Raji (cell line): ENCODE measurements at regions not wholly inside any gene's neighbourhood (a gene's known extent, or its start where the extent isn't known, plus 50 kb on each side); places are given as distances from the start of the nearest gene placed in this dataset.

Source experiments
- POLR2A ChIP-seq: IDR thresholded peaks from 2 replicates; pipeline ENCODE4 v1.6.1; 2011; ENCODE audit warnings: low read depth, low read length, control low read depth; ENCODE audit not compliant: insufficient read depth

DNA sequence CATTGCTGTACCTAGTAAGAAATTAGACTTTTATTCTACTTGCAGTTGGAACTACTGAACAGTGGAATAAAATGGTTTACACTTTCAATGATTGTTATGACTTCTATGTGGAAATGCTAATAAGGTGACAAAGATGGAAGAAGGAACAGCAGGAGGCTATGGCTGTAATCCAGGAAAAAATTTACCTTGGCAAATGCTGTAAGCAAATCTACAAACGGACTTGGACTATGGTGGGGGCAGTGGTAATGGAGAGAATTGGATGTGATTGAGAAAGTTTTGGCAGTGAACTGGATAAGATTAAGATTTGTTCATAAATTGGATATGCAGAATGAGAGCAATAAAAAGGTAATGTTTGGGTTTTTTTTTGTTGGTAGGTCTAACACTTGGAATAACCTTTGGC, 111.0 kb upstream of the ERBB4 start:
- TF ChIP-seq POLR2A: no peak

DNA sequence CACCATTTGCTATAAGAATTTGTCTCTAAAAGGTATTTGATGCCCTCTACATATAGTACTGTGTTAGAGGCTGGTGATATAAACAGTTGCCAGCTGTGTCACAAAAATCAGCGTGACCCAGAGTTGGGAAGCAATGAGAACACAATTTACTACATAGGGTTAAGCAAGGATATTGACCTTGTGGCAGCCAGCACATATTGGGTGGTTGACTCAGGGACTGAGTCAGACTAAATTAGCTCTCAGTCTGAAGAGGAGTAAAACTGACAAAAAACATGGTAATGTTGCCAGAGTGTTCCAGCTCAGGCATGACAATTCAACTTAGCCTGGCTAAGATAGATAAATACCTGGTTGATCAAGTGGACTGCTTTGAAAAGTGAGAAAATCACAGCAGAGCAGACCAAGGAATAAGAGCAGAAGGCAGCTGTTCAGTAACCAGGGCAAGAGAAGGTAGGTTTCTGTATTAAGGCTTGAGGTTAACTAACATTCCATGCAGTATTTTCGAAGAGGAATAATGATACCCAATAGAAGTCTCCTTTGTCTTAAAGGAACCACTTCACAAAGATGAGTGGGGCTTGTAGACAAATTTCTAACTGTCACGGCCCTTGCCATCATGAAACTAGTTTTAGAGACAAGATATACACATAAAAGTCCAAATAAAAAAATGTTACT, 108.2 kb upstream of the ERBB4 start:
- no peak for TF ChIP-seq POLR2A

DNA sequence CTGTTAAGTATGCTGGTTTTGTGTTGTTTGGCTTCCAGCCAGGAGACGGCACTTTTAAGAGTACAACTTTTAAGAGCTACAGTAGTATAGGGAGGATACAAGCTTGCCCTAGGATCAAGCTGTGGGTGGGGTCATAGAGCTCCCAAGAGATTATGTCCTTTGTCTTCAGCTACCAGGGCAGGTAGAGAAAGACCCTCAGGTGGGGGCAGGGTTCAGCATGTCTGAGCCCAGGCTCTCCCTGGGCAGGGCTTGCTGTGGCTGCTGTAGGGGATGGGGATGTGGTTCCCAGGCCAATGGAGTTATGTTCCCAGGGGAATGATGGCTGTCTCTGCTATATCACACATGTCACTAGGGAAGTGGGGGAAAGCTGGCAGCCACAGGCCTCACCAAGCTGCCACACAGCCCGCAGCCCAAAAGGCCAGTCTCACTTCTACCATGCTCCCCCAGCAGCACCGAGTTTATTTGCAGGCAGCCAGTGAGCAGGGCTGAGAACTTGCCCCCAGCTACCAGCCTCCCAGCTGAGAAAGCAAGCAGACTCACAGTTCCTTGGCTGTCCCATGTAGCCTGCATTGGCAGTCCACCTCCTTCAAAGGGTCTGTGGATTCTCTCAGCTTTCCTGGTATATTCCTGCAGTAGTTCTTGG, 105.7 kb upstream of the ERBB4 start:
- no peak for TF ChIP-seq POLR2A

DNA sequence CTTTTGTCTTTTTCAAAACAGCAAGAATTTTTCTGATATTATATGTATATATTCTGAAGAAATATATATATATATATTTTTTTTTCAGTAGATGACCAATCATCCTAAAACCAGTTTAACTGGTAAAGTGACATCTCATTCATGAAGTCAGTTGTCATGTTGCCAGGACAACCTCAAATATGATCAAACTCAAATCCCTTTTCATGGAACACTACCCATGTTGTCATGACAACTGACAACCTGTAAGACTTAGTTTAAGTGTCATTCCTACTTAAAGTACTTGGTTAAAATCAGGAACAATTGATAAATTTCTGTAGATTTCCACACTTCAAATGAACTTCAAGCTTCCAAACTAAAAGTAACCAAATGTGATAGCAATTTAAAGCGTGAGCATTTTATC, 101.8 kb upstream of the ERBB4 start:
- no peak for TF ChIP-seq POLR2A

DNA sequence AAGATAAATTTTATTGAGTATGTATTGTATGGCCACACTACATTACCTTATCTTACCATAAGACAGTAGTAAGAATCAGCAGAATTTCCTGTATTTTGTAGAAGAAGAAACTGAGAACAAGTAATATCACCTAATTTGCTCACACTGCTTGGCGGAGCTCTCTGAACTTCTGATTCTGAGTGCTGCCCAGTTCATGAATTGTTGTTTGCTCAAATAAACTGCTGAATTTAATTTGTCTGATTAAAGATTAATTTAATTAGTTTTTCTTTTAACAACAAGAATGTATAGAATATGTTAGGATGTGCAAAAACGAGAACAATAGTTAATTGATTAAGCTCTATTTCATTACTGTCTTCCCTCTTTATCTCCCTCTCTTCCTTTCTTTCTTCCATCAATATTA, 100.1 kb upstream of the ERBB4 start:
- no peak for TF ChIP-seq POLR2A

DNA sequence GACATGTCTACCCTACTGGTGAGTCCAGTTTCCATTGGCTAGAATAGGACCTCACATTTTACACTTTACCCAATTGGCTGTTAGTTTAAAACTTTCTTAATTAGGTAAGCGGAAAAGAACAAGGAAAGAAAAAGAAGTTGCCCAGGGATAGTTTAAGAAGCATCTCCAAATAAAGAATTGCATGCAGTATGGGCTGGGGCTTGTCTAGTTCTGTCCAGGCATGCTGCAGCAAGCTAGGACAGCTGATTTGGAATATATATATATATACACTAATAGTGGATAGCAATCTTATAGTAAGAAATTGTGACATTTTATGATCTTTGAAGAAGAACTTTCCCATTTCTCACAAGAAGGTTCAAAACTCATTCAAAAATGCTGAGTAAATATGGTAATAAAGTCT, 90.0 kb upstream of the ERBB4 start:
- TF ChIP-seq POLR2A: no peak

DNA sequence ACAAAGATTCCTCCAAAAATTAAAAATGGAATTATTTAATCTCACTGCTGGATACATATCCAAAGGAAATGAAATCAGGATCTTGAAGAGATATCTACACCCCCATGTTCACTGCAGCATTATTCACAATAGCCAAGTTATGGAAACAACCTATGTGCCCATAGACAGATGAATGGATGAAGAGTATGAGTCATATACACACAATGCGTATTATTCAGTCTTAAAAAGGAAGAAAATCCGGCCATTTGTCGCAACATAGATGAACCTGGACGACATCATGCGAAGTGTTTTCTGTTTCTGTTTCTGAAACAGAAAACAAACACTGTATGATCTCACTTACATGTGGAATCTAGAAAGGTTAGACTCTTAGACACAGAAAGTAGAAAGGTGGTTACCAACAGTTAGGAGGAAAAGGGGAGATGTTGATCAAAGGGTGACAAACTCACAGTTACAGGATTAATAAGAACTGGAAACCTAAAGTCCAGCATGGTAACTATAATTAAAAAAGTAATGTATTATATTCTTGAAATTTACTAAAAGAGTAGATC, 87.8 kb upstream of the ERBB4 start:
- TF ChIP-seq POLR2A: no peak

DNA sequence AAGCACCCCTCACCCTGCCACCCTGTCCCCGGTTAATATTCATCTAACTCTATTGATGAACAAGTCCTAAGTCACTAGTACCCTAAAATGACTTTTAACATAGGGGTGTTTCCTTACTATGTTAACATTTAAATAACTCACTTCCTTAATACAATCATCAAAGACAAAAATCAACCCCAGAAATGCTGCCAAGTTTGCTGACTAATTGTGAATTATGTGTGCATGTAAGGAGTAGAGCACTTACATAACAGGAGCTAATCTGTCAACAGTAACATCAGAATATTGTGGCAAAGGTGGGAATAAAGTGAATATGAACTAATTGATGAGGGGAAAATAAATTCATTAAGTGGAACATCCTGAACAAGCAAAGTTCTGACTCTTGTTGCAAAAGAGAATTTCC, 81.4 kb upstream of the ERBB4 start:
- TF ChIP-seq POLR2A: no peak

DNA sequence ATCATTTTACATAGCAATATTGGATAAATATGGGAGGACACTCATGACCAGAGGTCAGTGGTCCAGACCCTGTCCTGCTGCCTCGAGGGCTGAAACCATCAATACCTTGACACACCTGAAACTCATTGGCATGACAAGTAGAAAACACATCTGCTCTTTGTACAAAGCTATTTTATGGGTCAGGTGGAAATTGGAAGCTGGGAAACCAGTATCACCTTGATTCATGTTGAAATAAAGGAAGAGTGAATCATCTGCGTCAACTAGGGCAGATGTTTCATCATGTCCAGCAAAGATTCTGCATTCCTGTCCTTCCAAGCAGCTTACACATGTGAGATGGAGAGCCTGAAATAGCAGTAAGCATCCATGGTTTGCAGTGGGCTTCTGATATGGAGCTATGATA, 80.0 kb upstream of the ERBB4 start:
- no peak for TF ChIP-seq POLR2A

DNA sequence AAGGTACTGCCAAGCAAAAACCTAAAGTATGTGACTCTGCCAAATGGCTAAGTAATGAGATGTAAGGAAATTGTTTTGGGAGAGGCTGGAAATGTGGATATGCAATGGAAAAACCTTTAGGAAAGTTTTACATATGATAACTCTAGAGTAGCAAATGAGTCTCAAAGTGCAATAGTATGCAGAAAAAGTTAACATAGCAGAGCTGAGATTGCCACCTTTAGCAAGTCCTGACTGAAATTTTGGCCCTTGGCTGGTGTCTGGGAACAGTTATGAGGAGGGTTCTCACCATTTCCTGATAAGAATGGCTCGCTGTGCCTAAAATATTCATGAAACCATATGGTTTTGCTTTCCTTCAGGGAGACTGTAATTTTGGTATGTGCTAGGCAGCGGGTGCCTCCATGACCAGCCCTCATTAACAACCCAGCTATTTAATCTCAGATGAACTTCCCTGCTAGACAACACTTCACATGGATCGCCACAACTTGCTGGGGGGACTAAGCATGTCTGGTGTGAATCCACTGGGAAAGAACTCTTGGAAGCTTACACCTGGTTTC, 72.3 kb upstream of the ERBB4 start:
- no peak for TF ChIP-seq POLR2A

DNA sequence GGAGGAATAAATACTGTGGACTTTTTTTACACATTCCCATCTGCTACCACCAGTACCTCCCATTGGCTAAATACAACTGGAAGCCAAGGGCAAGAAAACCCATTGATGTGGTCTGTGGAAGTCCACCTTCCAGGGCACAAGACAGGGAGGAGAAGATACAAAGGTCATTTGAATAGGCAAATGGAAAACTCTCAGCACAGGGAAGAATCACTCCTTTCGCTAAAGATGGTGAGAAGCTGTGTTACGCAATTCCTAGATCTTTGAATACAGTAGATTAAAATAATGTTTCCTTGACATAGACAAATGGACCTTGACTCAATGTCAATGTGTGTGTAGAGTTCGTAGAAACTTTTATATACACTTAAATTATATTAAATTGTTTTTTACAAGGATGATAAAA, 70.9 kb upstream of the ERBB4 start:
- TF ChIP-seq POLR2A: no peak

DNA sequence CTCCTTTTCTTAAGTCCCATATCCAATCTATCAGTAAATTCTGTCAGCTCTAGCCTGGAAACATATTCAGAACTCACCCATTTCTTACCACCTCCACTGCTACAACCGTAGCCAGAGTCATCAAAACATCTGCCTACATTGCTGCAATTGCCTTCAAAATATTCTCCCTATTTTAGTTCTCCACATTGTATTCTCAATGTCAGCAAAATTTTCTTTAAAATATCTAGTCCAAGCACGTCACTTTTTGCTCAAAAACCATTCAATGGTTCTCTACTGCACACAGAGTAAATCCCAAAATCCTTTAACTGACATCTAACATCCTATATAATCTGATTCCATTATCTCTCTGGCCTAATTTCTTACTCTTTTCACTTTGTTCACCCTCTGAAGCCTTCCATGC, 68.5 kb upstream of the ERBB4 start:
- TF ChIP-seq POLR2A: no peak

DNA sequence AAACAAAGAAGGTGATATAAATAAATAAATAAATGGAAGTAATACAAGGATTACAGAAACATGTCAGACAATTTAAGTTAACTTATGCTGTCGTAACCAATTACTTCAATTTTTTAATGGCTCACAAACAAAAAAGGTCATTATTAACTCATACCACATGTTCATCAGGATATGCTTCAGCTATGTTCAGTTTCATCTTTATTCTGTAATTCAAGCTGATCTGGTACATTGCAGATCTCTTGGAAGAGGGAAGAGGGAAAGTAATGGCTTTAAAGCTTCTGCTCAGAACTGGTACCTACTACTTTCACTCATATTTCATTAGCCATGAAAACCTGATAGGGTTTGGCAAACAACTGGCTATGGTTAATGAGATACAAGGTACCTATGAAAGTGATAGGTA, 67.6 kb upstream of the ERBB4 start:
- no peak for TF ChIP-seq POLR2A

DNA sequence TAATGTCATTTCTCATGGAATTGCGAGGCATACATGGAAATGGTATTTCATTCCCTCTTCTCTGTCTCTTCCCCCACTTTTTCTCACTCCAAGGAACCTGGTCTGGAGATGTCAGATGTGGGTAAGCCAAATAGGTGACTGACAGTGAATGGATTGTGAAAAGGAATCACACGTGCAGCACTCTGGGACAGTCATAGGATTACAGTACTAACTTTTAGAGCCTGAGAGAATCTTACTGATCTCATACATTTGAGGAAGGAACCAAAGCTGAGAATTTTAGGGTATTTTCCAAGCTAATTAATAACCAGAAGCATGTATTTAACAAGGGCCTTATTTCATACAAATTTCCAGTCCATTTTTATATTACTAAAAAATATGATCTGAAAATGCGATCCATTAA, 58.1 kb upstream of the ERBB4 start:
- no peak for TF ChIP-seq POLR2A

DNA sequence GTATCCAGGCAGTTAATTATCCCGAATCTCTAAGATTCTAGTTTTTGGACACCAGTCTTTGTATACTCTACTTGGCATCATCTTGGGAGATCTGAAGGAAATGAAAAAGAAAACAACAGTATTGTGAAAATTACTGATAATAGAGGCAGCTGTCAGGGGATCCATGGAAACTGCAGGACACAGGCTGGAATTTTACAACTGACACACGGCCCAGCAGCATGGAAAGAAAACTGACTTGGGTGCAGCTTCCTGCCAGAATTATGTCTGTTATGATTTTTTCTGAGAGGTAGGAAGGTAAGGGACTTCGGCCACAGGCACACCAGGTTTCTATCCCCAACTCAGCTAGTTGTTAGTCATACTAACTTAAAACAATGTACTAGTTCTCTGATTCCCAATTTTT, 57.7 kb upstream of the ERBB4 start:
- TF ChIP-seq POLR2A: no peak

DNA sequence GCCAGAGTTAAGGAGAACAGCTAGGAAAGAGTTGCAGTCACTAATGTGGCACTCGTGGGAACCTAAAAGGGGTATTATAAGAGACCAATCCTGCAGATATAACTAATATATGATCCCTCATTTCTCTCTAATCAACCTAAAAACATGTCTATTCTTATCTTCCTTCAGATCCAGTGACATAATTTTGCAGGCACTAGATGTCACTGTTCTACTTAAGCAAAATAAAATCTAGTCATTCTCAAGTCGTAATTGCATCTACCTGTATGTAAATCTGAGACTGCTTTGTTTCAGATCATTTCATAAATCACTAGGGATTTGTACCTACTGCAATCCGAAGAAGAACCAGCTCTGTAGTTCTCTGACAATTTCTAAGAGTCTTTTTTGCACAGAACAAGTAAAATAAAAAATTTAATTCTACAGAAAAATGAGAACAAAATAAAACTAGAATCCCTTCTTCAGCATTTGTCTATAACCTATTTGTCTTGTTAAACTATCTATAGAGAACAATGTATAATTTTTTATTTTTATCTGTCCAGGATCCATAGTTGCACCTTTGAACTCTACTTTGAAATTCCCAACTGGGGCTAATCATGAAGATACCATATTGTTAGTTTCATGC, 56.5 kb upstream of the ERBB4 start:
- no peak for TF ChIP-seq POLR2A

DNA sequence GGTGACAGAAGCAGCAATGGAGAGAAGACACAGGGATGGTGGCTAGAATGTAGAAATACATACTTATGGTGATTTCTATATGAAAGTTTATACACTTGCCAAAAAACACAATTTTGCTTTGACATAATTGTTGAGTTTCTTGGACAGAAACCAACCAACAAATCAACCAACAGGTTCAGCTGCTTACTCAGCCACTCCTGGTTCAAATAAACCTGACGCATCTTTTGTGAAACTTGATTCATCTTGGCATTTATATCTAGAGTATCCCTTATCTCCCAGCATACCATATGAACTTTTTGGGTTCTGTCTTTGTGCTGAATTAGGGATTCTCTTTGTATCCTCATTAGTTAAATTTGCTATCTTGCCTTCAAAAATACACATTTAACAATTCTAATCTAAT, 54.1 kb upstream of the ERBB4 start:
- no peak for TF ChIP-seq POLR2A
